A549 (cell line): ENCODE measurements at regions not wholly inside any gene's neighbourhood (a gene's known extent, or its start where the extent isn't known, plus 50 kb on each side); places are given as distances from the start of the nearest gene placed in this dataset.
"Not testable (repeated sequence)": the region's sequence is repeated elsewhere in the genome, so short reads cannot be mapped to it uniquely, and the experiment has no call there.

Experiments
- ATAC-seq, 2 experiments: fragments of 200-7000 bp in 1 of 2; fragments of >200 bp in 1 of 2; cut with Nextera tagmentation in 1 of 2; cut with Tn5 transposase in 1 of 2; 3 replicates each; pipeline versions ENCODE4 v1.8.0 to v1.9.1; 2018 to 2020; ENCODE audit warnings: mild to moderate bottlenecking in 1 of 2, moderate library complexity in 1 of 2
- CTCF ChIA-PET: fragments of 300-600 bp; sonication (Branson Sonifier 250); formaldehyde crosslinking; extraction: SDS; loops from one replicate; lab custom pipeline; 2021; ENCODE audit warnings: antibody characterized with exemption, inconsistent platforms; lab: Yijun Ruan, JAX
- POLR2A ChIA-PET: fragments of 350-600 bp; formaldehyde crosslinking; extraction: SDS; loops from one replicate; lab custom pipeline; 2021; ENCODE audit warnings: antibody characterized with exemption, inconsistent platforms; lab: Yijun Ruan, JAX
- DNase-seq, 2 experiments: peaks; one replicate each; pipeline versions ENCODE4 v3.0.0 to v3.0.0-alpha.2; 2011 to 2016; ENCODE audit warnings: low read depth in 1 of 2, low spot score in 1 of 2
- FAIRE-seq: peaks from 2 replicates; lab custom pipeline; 2011; peaks lifted over from hg19 to GRCh38; lab: Jason Lieb, UNC
- H3K27ac ChIP-seq, 2 experiments: fragments of >200 bp; sonication (Bioruptor Twin); formaldehyde crosslinking; 3 replicates each; pipeline ENCODE4 v1.5.1; 2016 to 2017
- H3K4me1 ChIP-seq: fragments of >200 bp; sonication (Bioruptor Twin); formaldehyde crosslinking; 3 replicates; pipeline ENCODE4 v1.6.1; 2016
- H3K4me2 ChIP-seq: fragments of >200 bp; sonication (Bioruptor Twin); formaldehyde crosslinking; 3 replicates; pipeline ENCODE4 v1.6.1; 2016
- H3K4me3 ChIP-seq: fragments of >200 bp; sonication (Bioruptor Twin); formaldehyde crosslinking; 3 replicates; pipeline ENCODE4 v1.5.1; 2016
- H3K9me3 ChIP-seq: fragments of >200 bp; sonication (Bioruptor Twin); formaldehyde crosslinking; 3 replicates; pipeline ENCODE4 v1.6.1; 2016
- ESRRA ChIP-seq: fragments of 150-350 bp; IDR thresholded peaks from 2 replicates; pipeline ENCODE4 v1.6.1; 2014; ENCODE audit warnings: mild to moderate bottlenecking, low read length, borderline replicate concordance
- FOSB ChIP-seq: fragments of 250-450 bp; sonication (Bioruptor Pico); IDR thresholded peaks from 2 replicates; pipeline ENCODE4 v1.5.0; 2020; ENCODE audit warnings: mild to moderate bottlenecking, moderate library complexity
- FOXS1 ChIP-seq: fragments of 250-450 bp; sonication (Bioruptor Pico); IDR thresholded peaks from 2 replicates; pipeline ENCODE4 v1.5.0; 2020; ENCODE audit warnings: mild to moderate bottlenecking, moderate library complexity
- HEYL ChIP-seq: fragments of 250-450 bp; sonication (Bioruptor Pico); IDR thresholded peaks from 2 replicates; pipeline ENCODE4 v1.8.0; 2021; ENCODE audit warnings: mild to moderate bottlenecking, moderate library complexity
- MAFK ChIP-seq: fragments of 450-650 bp; IDR thresholded peaks from 2 replicates; pipeline ENCODE4 v1.6.1; 2014; ENCODE audit not compliant: partially characterized antibody
- NPAS2 ChIP-seq: fragments of 250-450 bp; sonication (Bioruptor Pico); IDR thresholded peaks from 2 replicates; pipeline ENCODE4 v1.8.0; 2022; ENCODE audit warnings: mild to moderate bottlenecking, moderate library complexity, borderline replicate concordance
- NR3C1 ChIP-seq: fragments of >200 bp; sonication (Bioruptor Twin); formaldehyde crosslinking; IDR thresholded peaks from 3 replicates; pipeline ENCODE4 v1.6.1; 2017
- POLR2AphosphoS2 ChIP-seq: conservative IDR thresholded peaks from 2 replicates; pipeline ENCODE4 v1.6.1; 2012; ENCODE audit warnings: low read length, improper control_type of control experiment, inconsistent platforms
- RAD21 ChIP-seq, 2 experiments: fragments of >200 bp in 1 of 2; sonication (Bioruptor Twin) in 1 of 2; formaldehyde crosslinking in 1 of 2; IDR thresholded peaks in 1 of 2; conservative IDR thresholded peaks in 1 of 2; 2 replicates in 1 of 2; 3 replicates in 1 of 2; pipeline ENCODE4 v1.6.1; 2012 to 2018; ENCODE audit warnings: inconsistent platforms in 1 of 2
- RCOR1 ChIP-seq: fragments of 150-350 bp; IDR thresholded peaks from 2 replicates; pipeline ENCODE4 v1.6.1; 2014; ENCODE audit warnings: antibody characterized with exemption, low read length, low read depth
- RFX5 ChIP-seq: fragments of 450-650 bp; IDR thresholded peaks from 2 replicates; pipeline ENCODE4 v1.7.1; 2014; ENCODE audit warnings: antibody characterized with exemption, mild to moderate bottlenecking, moderate library complexity
- SMC3 ChIP-seq: fragments of >200 bp; sonication (Bioruptor Twin); formaldehyde crosslinking; IDR thresholded peaks from 3 replicates; pipeline ENCODE4 v1.6.1; 2018; ENCODE audit warnings: inconsistent platforms
- SREBF2 ChIP-seq: fragments of 450-650 bp; IDR thresholded peaks from 2 replicates; pipeline ENCODE4 v1.6.1; 2014; ENCODE audit warnings: mild to moderate bottlenecking, moderate library complexity
- ZNF302 ChIP-seq: fragments of 250-450 bp; sonication (Bioruptor Pico); IDR thresholded peaks from 2 replicates; pipeline ENCODE4 v1.9.0; 2021; ENCODE audit warnings: inconsistent platforms, mild to moderate bottlenecking, moderate library complexity
- ZSCAN20 ChIP-seq: fragments of 250-450 bp; sonication (Bioruptor Pico); IDR thresholded peaks from 2 replicates; pipeline ENCODE4 v1.8.0; 2022; ENCODE audit warnings: mild to moderate bottlenecking, moderate library complexity
- WGBS: methylation state at CpG from one replicate; pipeline ENCODE4 v1.1.6; 2017; ENCODE audit errors: missing lambda C conversion rate; 5-methylcytosine and 5-hydroxymethylcytosine counted together
- TF ChIP-seq, protein P1 (sequence below): fragments of 200-600 bp; sonication (generic); IDR thresholded peaks from 2 replicates; pipeline ENCODE4 v1.6.1; 2016; ENCODE audit warnings: antibody characterized with exemption, mild to moderate bottlenecking, moderate library complexity
- TF ChIP-seq, protein P2 (sequence below): IDR thresholded peaks from 2 replicates; pipeline ENCODE4 v1.6.1; 2012
- TF ChIP-seq, protein P3 (sequence below): fragments of 150-350 bp; IDR thresholded peaks from 2 replicates; pipeline ENCODE4 v1.6.1; 2014; ENCODE audit warnings: low read depth, mild to moderate bottlenecking, low read length

DNA sequence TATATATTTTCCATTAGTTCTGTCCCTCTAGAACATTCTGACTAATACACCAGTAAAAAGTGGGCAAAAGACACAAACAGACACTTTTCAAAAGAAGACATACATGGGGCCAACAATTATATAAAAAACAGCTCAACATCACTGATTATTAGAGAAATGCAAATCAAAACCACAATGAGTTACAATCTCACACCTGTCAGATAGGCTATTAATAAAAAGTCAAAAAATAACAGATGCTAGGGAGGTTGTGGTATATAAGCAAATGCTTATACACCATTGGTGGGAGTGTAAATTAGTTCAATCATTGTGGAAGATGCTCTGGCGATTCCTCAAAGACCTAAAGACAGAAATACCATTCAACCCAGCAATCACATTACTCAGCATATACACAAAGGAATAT lies 1707.8 kb downstream of the GRIK2 start:
- FAIRE-seq (no peak), DNase-seq (no peak), ATAC-seq (no peak)
- Histone ChIP-seq H3K9me3 (no peaks in the 10 kb centered on the region), H3K4me3 (no peak overlapping the region), H3K27ac (no peak overlapping the region), H3K4me1 (no peaks in the 10 kb centered on the region), H3K4me2 (no peak overlapping the region)
- ChIA-PET CTCF (no interaction called here), POLR2A (no interaction called here)
- 6% methylated on average over 1 of the region's 1 CpG for whole genome bisulfite sequencing
- TF ChIP-seq MAFK: no peak
- no peak for TF ChIP-seq RCOR1
- TF ChIP-seq RAD21 (conservative IDR thresholded peaks at IDR 0.05 in 1 of 2, IDR thresholded peaks at IDR 0.05 in 1 of 2): no peak
- no peak for TF ChIP-seq HEYL
- TF ChIP-seq, protein P1, sequence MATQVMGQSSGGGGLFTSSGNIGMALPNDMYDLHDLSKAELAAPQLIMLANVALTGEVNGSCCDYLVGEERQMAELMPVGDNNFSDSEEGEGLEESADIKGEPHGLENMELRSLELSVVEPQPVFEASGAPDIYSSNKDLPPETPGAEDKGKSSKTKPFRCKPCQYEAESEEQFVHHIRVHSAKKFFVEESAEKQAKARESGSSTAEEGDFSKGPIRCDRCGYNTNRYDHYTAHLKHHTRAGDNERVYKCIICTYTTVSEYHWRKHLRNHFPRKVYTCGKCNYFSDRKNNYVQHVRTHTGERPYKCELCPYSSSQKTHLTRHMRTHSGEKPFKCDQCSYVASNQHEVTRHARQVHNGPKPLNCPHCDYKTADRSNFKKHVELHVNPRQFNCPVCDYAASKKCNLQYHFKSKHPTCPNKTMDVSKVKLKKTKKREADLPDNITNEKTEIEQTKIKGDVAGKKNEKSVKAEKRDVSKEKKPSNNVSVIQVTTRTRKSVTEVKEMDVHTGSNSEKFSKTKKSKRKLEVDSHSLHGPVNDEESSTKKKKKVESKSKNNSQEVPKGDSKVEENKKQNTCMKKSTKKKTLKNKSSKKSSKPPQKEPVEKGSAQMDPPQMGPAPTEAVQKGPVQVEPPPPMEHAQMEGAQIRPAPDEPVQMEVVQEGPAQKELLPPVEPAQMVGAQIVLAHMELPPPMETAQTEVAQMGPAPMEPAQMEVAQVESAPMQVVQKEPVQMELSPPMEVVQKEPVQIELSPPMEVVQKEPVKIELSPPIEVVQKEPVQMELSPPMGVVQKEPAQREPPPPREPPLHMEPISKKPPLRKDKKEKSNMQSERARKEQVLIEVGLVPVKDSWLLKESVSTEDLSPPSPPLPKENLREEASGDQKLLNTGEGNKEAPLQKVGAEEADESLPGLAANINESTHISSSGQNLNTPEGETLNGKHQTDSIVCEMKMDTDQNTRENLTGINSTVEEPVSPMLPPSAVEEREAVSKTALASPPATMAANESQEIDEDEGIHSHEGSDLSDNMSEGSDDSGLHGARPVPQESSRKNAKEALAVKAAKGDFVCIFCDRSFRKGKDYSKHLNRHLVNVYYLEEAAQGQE: no peak
- TF ChIP-seq, protein P2, sequence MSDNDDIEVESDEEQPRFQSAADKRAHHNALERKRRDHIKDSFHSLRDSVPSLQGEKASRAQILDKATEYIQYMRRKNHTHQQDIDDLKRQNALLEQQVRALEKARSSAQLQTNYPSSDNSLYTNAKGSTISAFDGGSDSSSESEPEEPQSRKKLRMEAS: no peak
- no peak for TF ChIP-seq ZNF302 (CRISPR knock-in tag)
- no peak for TF ChIP-seq FOXS1 (CRISPR knock-in tag)
- no peak for TF ChIP-seq FOSB (CRISPR knock-in tag)
- TF ChIP-seq NR3C1: no peak
- no peak for TF ChIP-seq NPAS2 (CRISPR knock-in tag)
- TF ChIP-seq RFX5: no peak
- TF ChIP-seq, protein P3, sequence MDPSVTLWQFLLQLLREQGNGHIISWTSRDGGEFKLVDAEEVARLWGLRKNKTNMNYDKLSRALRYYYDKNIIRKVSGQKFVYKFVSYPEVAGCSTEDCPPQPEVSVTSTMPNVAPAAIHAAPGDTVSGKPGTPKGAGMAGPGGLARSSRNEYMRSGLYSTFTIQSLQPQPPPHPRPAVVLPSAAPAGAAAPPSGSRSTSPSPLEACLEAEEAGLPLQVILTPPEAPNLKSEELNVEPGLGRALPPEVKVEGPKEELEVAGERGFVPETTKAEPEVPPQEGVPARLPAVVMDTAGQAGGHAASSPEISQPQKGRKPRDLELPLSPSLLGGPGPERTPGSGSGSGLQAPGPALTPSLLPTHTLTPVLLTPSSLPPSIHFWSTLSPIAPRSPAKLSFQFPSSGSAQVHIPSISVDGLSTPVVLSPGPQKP: no peak

DNA sequence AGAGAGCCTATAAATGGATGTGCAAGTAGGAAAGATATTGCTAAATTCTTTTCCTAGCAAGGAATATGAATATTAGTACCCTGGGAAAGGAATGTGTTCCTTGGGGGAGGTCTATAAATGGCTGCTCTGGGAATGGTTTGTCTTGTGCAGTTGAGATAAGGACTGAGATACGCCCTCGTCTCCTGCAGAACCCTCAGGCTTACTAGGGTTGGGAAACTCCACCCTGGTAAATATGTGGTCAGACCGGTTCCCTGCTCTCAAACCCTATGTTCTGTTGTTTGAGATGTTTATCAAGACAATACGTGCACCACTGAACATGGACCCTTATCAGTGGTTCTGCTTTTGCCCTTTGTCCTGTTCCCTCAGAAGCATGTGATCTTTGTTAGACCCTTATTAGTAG lies 1698.9 kb downstream of the GRIK2 start:
- CTCF ChIA-PET, H3K4me2 ChIP-seq, H3K9me3 ChIP-seq, H3K4me1 ChIP-seq, DNase-seq, FAIRE-seq, POLR2A ChIA-PET, H3K4me3 ChIP-seq, H3K27ac ChIP-seq, ATAC-seq: not testable (repeated sequence)
- 17% methylated on average over 4 of the region's 4 CpGs for WGBS

DNA sequence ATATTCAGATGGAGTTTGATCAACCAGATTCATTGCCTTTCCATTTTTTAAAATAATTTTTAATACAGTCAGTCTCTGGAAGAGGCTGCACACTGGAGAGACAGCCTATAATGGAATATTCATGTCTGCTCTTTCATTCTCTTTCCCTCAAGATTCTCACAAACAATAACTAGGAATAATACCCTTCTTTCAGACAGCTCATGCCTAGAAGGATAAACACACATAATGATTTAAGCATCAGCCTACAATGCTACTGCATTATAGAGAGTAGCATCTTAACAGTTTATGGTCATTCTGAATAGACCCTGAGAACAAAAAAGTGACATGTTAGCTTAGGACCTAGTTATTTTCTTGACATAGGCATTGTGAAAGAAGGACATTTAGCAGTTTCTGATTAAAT lies 1692.3 kb downstream of the GRIK2 start:
- no peak for ATAC-seq
- no peak overlapping the region for H3K27ac ChIP-seq
- no peak for FAIRE-seq
- no peak for DNase-seq
- H3K4me2 ChIP-seq: no peak overlapping the region
- no peaks in the 10 kb centered on the region for H3K4me1 ChIP-seq
- no peaks in the 10 kb centered on the region for H3K9me3 ChIP-seq
- POLR2A ChIA-PET: no interaction called here
- no peak overlapping the region for H3K4me3 ChIP-seq
- CTCF ChIA-PET: no interaction called here
- TF ChIP-seq ZSCAN20 (CRISPR knock-in tag): no peak
- TF ChIP-seq, all 56 proteins: peak for 0

DNA sequence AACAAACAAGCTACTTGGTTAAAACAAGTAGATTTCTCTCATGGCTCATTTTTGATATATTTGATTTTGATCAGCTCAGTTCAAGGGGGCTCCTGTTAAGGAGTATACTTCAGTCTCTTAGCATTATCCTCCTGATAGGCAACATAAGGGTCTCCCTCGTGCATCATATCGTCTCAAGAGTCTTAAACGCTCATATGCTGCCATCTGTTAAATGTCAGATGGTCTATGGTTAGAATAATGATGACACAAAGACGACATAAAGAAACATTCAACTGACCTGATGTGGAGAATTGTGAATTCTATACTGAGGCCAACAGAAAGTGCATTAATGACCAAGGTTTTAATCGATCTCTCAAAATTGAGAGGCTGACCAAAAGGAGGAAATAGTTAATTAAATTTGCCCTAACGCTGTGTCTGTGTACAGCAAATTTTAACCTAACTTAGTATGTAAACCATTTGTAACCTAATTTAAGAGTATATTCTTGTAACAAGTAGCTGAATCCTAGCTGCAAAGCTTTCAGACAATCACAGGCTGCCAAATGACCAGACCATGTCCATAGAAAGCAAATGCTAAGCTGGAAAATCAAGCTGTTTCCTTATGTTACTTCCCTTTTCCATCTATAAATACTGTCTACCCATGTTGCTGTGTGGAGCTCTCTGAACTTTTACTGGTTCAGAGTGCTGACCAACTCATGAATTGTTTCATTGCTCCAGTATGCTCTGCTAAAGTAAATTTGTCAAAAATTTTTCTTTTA lies 1688.5 kb downstream of the GRIK2 start:
- H3K9me3 ChIP-seq: no peaks in the 10 kb centered on the region
- ATAC-seq (no peak), FAIRE-seq (no peak)
- no peak overlapping the region for H3K27ac ChIP-seq
- CTCF ChIA-PET: no interaction called here
- 4% methylated on average over 6 of the region's 6 CpGs for WGBS
- H3K4me1 ChIP-seq: no peaks in the 10 kb centered on the region
- POLR2A ChIA-PET: no interaction called here
- no peak overlapping the region for H3K4me3 ChIP-seq
- no peak for TF ChIP-seq POLR2AphosphoS2
- TF ChIP-seq SMC3: no peak
- TF ChIP-seq ESRRA: no peak
- no peak for TF ChIP-seq SREBF2
- TF ChIP-seq, all 56 proteins: peak for 0
- DNase-seq: no peak
- H3K4me2 ChIP-seq: no peak overlapping the region
